Umbilical cord (tissue), 1 donor: ENCODE measurements at regions not wholly inside any gene's neighbourhood (a gene's known extent, or its start where the extent isn't known, plus 50 kb on each side); places are given as distances from the start of the nearest gene placed in this dataset.
"Not testable (repeated sequence)": the region's sequence is repeated elsewhere in the genome, so short reads cannot be mapped to it uniquely, and the experiment has no call there.

Experiments
- DNase-seq: peaks from one replicate; pipeline ENCODE4 v3.0.0-alpha.2; 2015; ENCODE audit warnings: low spot score

GRCh38 chr4:100906973-100907372, 389.2 kb upstream of the EMCN start:
- no peak for DNase-seq

GRCh38 chr4:100900945-100901344, 383.1 kb upstream of the EMCN start:
- not testable (repeated sequence) for DNase-seq

- DNase-seq = no peak
Observed at GRCh38 chr4:100900134-100900533, 382.3 kb upstream of the EMCN start.

GRCh38 chr4:100898844-100899243, 381.0 kb upstream of the EMCN start:
- DNase-seq = no peak

DNA sequence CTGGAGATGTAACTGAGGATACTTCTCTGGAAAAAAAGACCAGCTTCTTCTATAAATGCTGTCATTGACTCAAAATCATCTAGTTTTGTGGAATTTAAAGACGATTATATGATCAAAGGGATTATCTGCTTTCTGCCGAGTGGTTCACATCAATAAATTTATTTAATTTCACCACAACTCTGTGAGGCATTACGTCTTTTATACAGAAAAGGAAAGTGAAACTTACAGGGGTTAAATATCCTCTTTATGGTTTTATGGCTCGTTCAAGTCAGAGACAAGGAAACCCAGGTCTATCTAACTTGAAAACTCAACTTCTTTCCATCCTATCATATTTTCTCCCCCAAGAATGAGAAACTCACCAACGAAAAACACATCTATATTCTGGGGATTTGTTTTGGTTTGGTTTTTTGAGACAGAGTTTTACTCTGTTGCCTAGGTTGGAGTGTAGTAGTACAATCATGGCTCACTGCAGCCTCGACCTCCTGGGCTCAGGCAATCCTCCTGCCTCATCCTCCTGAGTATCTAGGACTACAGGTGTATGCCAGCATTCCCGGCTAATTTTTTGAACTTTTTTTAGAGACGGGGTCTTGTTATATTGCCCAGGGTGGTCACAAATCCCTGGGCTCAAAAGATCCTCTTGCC, 377.9 kb upstream of the EMCN start:
- DNase-seq = peak; percentile 11

DNA sequence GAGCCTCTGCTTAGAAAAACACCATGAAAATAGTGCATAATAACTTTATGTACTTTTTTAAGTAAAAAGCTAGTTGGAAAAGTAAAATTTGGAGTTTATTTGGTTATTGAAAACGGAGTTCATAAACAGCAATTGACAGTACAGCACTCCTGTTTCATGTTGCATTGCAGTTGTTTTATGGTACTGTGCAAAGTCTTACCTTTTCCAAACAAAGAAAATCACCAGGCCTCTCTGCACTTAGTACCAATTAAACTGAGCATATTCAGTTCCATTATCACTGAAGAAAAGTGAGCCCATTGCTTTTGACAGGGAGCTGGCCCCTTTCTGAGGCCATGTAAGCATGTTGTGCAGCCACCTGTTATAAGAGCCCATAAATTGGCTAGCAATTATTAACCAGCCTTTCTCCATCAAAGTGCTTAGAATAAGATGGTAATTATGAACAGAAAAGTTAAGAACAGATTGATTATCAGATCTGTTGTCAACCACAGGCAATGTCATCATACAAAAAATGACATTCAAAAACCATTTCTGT, 376.6 kb upstream of the EMCN start:
- no peak for DNase-seq

GRCh38 chr4:100891808-100892207, 374.0 kb upstream of the EMCN start:
- no peak for DNase-seq

DNA sequence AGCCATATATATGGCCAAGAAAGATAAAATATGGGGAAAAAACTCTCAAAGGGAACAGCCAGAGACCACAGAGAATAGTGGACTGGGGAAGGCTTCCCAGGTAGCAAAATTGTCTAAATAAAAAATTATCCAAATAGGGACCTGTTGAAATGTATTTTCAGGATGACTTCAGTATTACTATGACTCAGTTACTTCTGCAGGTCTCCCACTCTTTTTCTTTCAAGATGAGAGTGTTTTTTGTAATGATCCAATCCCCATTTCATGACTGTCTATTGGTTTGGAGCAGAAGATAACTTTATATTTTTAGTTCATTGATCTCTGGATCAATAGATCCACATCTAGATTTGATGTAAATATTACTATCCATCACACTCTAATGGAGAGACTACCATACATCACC, 372.1 kb upstream of the EMCN start:
- no peak for DNase-seq

- DNase-seq = no peak
Observed at GRCh38 chr4:100889401-100889800, 371.6 kb upstream of the EMCN start.

DNA sequence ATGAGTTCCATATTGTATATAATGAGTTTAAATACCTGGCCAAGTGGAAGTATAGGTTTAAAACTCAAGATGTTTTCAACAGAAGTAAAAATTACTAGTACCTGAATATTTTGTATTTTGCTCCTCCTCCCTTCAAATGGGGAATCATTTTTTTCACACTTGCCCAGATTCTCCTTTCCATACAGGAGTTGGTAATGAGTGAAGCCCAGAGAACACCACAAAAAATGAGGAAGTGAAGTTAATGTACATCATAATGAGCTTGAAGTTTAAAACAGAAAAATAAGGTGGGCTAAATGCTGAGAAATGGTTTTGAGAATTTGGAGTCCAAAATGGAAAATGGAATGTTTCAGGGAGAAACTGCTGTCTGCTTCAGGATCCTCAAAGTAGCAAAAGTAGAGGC, 364.8 kb upstream of the EMCN start:
- DNase-seq = no peak

- no peak for DNase-seq
Observed at GRCh38 chr4:100881283-100881682, 363.5 kb upstream of the EMCN start.

DNA sequence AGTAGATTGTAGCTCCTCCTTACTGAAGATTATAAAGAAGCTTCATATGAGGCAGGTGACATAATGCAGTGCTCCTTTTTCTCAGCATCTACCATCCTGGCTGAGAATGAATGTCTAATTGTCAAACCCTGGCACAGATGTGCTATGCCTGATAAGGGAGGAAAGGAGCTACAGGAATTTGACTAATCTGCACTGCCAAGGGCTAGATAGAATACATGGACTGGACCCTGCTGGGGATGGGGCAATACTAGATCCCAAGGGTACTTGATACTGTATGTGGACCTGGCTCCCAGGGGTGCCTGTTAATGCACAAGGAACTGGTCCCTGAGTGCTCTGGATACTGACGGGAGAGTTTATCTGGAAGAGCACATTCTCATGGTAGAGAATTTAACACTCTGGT, 362.2 kb upstream of the EMCN start:
- DNase-seq = no peak

DNA sequence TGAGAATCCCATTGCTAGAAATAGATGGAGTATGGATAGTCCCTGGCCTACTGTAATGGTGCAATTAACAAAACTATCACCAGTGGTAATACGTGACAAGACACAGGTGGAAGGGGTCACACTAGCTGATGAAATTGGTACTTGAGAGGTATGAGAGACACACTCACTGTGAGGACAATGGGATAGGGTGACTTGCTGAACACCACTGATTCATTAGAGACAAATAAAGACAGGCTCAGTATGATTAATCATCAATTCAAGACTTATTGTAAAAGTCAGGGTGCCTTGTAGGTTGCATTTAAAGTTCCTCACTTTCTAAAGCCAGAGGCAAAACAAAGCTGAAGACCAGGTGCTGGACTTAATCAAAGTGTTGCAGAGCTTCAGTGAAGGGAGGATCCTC, 361.6 kb upstream of the EMCN start:
- no peak for DNase-seq

GRCh38 chr4:100876546-100876945, 358.7 kb upstream of the EMCN start:
- DNase-seq = no peak

GRCh38 chr4:100875296-100876068, 357.7 kb upstream of the EMCN start:
- DNase-seq = no peak

DNA sequence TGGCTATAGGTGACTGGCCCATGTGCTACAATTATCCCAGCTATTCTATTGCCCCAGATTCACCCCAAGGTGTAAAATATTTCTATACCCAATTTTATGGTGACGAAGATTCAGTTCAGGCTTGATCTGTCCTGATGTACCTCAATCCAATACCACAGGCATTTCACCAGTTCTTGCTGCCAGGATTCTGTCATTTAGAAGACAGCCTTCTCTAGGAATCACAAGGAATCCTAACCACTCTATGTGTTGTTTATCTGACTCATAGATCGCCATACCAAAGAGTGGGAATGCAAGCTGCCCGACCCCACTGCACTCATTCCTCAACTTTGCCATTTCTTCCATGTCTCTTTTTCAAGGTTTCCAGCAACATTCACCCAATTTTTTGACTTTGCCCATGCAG, 355.0 kb upstream of the EMCN start:
- DNase-seq = no peak

DNA sequence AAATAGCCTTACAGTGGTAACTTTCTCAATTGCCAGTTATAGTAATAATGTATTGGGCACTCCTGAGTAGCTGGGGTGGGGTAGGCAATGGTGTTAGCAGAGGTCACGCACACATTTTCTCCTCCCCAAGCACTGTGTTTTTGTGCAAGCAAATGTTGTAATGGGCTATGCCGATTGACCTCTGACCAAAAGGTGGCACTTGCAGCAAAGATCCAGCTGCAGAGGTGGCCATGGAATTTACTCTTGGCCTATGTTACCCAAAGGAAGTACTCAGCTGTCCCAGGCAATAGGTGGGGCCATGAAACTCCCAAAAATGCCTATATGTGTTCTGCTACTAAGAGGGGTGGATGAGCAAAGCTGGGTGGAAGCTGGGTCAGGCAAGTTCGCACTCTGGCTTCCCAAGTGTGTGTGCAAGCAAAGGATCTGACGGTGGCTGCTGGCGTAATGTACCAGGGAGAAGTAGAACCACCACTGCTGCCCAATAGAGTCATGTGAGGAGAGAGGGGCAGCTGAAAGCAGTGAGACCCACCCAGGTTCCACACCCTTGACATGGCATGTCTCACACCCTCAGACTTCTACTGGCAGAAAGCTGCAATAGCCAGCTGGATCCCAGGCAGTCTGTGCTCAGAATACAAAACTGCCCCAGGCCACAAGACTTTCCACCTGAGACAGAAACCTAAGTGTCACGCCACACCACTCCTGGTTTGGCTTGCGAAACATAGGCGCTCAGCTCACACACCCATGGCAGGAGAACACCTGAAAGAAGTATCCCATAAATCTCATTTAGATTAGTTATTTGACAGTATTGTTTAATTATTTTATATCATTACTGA, 353.3 kb upstream of the EMCN start:
- DNase-seq = no peak

- no peak for DNase-seq
Observed at GRCh38 chr4:100869276-100869675, 351.5 kb upstream of the EMCN start.

- DNase-seq = not testable (repeated sequence)
Observed at GRCh38 chr4:100868281-100868680, 350.5 kb upstream of the EMCN start.

DNA sequence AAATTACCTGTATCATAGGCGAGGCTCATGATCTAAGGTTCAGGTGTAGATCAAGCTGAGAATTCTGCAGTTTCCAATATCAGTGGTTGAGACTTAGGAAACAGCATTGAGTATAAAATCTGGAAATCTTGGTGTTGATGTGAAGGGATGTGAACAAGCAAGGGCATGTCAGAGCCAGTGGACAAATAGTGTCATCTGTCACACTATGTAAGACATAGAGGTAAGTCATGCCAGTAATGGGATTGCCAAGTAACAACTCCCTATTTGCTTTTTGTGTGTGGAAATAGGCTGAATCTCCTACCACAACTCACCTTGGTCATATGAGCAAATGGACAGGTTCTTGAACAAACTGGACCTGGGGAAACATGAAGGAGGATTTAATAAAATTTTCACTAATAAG, 334.5 kb upstream of the EMCN start:
- no peak for DNase-seq

- no peak for DNase-seq
Observed at GRCh38 chr4:100849319-100849718, 331.5 kb upstream of the EMCN start.

- no peak for DNase-seq
Observed at GRCh38 chr4:100848841-100849240, 331.0 kb upstream of the EMCN start.
